GM21786 (cell line): ENCODE measurements at regions not wholly inside any gene's neighbourhood (a gene's known extent, or its start where the extent isn't known, plus 50 kb on each side); places are given as distances from the start of the nearest gene placed in this dataset.
A peak's percentile ranks its signal among the peaks of the same experiment; 100 is the strongest.
"Not testable (repeated sequence)": the region's sequence is repeated elsewhere in the genome, so short reads cannot be mapped to it uniquely, and the experiment has no call there.

ENCODE experiments used
- ATAC-seq: cut with Tn5 transposase; IDR thresholded peaks from one replicate; pipeline ENCODE4 v1.9.1; 2021; ENCODE audit not compliant: unreplicated experiment

DNA sequence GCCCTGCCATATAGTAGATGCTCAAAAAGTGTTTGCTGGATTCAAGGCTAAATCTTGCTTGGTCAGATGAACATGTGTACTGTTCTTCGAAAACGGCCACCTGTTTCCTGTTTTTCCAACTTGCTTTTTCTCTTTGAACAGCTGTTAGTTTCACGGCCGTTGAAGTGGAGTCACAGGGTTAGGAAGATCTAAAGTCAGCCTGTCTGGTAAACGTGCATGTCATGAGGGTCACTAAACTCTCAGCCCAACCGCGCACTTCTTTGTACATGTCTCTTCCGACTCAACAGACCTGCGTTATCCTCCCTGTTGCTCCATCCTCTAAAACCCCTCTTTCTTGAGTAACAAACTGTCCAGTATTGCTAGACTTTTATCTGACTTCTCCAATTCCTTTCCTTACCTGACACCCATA lies 93.2 kb upstream of the MAN1A1 start:
- ATAC-seq = peak; percentile 41

DNA sequence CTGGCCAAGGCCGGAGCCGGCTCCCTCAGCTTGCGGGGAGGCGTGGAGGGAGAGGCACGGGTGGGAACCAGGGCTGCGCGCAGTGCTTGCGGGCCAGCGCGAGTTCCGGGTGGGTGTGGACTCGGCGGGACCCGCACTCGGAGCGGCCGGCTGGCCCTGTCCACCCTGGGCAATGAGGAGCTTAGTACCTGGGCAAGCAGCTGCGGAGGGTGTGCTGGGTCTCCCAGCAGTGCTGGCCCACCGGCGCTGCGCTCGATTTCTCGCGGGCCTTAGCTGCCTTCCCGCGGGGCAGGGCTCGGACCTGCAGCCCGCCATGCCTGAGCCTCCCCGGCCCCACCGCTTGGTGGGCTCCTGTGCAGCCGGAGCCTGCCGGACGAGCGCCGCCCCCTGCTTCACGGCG lies 91.4 kb upstream of the MAN1A1 start:
- ATAC-seq = no peak

DNA sequence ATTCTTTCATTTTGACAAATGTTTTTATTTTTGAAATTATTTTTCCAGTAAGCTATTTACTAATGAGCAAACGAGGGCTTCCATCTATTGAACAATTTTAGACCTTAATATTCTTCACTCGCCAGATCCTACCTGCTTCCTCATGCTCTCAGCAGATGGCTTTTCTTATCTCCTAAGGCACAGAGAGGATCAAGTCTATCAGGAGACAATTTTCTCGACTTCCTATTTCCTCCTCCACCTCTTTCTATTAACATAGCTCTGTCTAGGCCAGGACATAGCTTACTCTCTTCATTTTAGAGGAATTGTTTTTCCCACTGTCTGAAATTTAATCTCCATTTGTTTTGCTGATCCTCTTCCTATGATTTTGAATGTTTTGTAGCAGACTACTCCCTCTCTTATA lies 87.0 kb upstream of the MAN1A1 start:
- ATAC-seq = no peak

DNA sequence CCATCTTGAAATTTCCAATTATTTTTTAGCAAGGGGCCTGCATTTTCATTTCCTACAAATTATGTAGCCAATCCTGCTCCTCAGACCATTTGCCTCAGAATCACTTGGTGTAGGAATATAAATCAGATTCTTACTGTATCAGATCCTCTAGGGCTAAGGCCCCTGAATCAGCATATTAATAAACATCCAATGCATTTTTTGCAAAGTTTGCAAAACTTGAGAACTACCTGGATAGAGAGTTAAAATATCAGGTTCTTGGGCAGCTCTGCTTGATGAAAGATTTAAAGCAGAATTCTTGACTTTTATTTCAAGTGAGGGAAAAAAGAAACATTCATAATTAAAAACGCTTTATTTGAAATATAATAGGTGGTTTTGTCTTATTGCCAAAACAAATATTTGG lies 82.2 kb upstream of the MAN1A1 start:
- no peak for ATAC-seq

DNA sequence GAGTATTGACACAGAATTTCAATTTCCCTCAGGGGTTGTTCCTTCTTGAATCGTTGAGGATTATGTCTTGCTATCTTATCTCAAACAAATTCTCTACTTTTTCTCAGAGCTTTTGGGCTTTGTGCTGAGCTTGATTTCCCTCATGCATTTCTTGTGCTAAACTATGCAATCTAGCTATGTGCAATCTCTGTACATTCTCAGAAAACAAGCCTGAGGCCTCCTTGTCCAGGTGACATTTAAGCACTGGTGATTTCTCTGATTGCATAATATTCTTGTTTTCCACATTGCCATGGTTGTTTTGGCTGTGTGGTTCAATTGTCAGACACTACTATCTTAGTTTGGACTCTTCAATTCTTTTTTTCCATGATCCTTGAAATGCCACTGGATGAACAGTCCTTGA lies 81.2 kb upstream of the MAN1A1 start:
- ATAC-seq = no peak

DNA sequence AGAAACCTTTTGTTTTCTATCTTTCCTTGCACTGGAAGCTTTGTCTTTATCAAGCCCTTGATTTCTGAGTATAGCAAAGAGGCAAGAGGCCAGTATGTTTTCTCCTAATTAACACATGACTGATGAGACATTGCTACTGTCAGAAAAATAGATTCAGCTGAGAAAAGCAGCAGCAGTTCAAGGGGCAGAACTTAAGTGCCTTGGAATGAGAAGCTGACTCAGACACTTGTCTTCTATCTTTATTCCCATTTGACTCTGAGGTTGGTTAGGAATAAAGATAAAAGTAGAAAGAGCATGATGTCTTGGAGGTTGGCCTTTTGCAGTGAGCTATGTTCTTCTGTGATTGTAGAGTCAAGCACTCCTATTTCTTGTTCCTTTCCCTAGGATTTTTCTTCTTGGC lies 79.1 kb upstream of the MAN1A1 start:
- ATAC-seq = no peak

DNA sequence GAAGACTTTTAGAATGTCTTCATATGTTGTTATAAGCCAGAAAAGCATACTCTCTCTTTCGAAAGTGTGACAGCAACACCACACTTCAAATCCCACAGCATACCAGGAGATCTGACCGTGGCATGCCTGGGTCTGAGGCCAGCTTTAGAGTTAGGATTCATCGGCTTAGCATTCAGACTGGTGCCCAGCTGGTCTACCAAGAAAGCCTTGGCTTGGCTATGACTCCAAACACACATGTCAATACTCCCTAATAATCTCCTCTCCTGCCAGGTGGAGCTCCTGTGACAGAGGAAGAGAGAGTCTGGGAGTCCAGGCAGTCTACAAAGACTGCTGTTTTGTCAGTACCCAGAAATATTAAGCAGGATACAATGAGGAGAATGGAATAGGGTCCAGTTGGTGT lies 77.1 kb upstream of the MAN1A1 start:
- no peak for ATAC-seq

DNA sequence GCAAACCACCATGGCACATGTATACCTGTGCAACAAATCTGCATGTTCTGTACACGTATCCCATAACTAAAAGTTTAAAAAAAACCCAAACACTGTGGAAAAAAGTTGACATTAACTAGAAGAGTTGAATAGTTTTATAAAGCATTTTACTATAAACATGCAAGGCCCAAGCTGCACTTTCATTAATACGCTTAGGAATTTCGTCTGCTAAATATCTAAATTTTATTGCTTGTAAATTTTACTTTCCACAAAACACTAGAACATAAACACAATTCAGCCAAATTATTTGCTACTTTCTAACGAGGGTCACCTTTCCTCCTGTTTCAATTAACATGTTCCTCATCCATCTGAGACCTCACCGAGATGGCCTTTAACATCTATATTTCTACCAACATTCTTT lies 74.4 kb upstream of the MAN1A1 start:
- no peak for ATAC-seq

DNA sequence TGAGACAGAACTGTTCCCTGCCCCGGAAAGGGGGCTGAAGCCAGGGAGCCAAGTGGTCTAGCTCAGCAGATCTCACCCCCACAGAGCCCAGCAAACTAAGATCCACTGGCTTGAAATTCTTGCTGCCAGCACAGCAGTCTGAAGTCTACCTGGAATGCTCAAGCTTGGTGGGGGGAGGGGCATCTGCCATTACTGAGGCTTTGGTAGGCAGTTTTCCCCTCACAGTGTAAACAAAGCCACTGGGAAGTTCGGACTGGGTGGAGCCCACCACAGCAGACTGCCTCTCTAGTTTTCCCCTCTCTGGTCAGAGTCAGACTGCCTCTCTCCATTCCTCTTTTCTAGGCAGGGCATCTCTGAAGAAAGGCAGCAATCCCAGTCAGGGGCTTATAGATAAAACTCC lies 68.5 kb upstream of the MAN1A1 start:
- not testable (repeated sequence) for ATAC-seq

DNA sequence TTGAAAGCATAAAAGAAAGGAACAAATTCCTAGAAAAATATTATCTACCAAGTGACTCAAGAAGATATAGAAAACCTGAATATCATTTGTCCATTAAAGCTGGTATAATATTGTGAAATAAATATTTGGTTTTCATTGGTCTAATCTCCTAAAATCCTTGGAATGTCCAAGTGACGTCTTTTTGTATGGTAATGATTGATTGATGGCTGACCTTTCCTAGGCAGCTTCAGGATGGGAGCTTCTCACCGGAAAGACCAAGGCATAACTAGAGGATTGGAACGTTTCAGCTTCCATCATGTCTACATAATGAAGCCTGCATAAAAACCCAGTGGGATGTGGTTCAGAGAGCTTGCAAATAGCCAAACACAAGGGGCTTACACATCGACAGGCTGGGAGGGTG lies 57.6 kb upstream of the MAN1A1 start:
- no peak for ATAC-seq

DNA sequence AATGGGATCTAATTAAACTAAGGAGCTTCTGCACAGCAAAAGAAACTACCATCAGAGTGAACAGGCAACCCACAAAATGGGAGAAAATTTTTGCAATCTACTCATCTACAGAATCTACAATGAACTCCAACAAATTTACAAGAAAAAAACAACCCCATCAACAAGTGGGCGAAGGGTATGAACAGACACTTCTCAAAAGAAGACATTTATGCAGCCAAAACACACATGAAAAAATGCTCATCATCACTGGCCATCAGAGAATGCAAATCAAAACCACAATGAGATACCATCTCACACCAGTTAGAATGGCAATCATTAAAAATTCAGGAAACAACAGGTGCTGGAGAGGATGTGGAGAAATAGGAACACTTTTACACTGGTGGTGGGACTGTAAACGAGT lies 55.6 kb upstream of the MAN1A1 start:
- ATAC-seq = not testable (repeated sequence)
